Spinal cord (tissue), 9 donors: ENCODE measurements at regions not wholly inside any gene's neighbourhood (a gene's known extent, or its start where the extent isn't known, plus 50 kb on each side); places are given as distances from the start of the nearest gene placed in this dataset.

Experiments used
- DNase-seq, 6 donors: peaks; one replicate each; pipeline versions ENCODE4 v3.0.0 to v3.0.0-alpha.2; 2013 to 2015; ENCODE audit warnings: low spot score in 6 of 6, low read depth in 4 of 6
- H3K27ac ChIP-seq: one replicate; pipeline ENCODE4 v1.5.1; 2013; ENCODE audit warnings: low read depth, low read length, control low read depth
- H3K27me3 ChIP-seq: one replicate; pipeline ENCODE4 v1.6.1; 2013; ENCODE audit warnings: low read length; ENCODE audit not compliant: control insufficient read depth, insufficient read depth
- H3K36me3 ChIP-seq: one replicate; pipeline ENCODE4 v1.6.1; 2013; ENCODE audit warnings: low read length; ENCODE audit not compliant: control insufficient read depth, insufficient read depth
- H3K4me1 ChIP-seq: one replicate; pipeline ENCODE4 v1.6.1; 2013; ENCODE audit warnings: low read length; ENCODE audit not compliant: control insufficient read depth, insufficient read depth
- H3K4me3 ChIP-seq: one replicate; pipeline ENCODE4 v1.5.1; 2013; ENCODE audit warnings: low read depth, low read length, control low read depth
- H3K9me3 ChIP-seq: one replicate; pipeline ENCODE4 v1.6.1; 2013; ENCODE audit warnings: low read length; ENCODE audit not compliant: control insufficient read depth, insufficient read depth
- WGBS: methylation state at CpG from one replicate; pipeline ENCODE4 v1.1.5; 2013; ENCODE audit warnings: missing lambda C conversion rate; ENCODE audit not compliant: insufficient coverage; 5-methylcytosine and 5-hydroxymethylcytosine counted together
- donor health status: healthy.

- 96% methylated on average over 5 of the region's 8 CpGs for WGBS
- H3K27me3 ChIP-seq = peaks cover 2% of the 10 kb centered on the region
- no peak for DNase-seq
- H3K4me3 ChIP-seq = no peak overlapping the region
- H3K27ac ChIP-seq = no peak overlapping the region
- no peaks in the 10 kb centered on the region for H3K9me3 ChIP-seq
- H3K36me3 ChIP-seq = no peaks in the 10 kb centered on the region
- no peaks in the 10 kb centered on the region for H3K4me1 ChIP-seq
Observed at GRCh38 chr22:47282851-47283250, 520.4 kb downstream of the TBC1D22A start.

GRCh38 chr22:47282366-47282765 is 519.9 kb downstream of the TBC1D22A start:
- H3K4me1 ChIP-seq = no peaks in the 10 kb centered on the region
- no peak overlapping the region for H3K27ac ChIP-seq
- DNase-seq = no peak
- H3K27me3 ChIP-seq = peaks cover 2% of the 10 kb centered on the region
- H3K9me3 ChIP-seq = no peaks in the 10 kb centered on the region
- no peaks in the 10 kb centered on the region for H3K36me3 ChIP-seq
- no peak overlapping the region for H3K4me3 ChIP-seq
- WGBS = 94% methylated on average over 10 of the region's 10 CpGs

GRCh38 chr22:47281126-47282106 is 519.0 kb downstream of the TBC1D22A start:
- Histone ChIP-seq H3K27ac (no peak overlapping the region), H3K36me3 (no peaks in the 10 kb centered on the region), H3K9me3 (no peaks in the 10 kb centered on the region), H3K4me3 (no peak overlapping the region), H3K27me3 (peaks cover 2% of the 10 kb centered on the region), H3K4me1 (no peaks in the 10 kb centered on the region)
- DNase-seq = no peak
- WGBS = 77% methylated on average over 16 of the region's 20 CpGs

- 60% methylated on average over 1 of the region's 6 CpGs for WGBS
- Histone ChIP-seq H3K9me3 (no peaks in the 10 kb centered on the region), H3K4me1 (peaks cover 5% of the 10 kb centered on the region), H3K27ac (no peak overlapping the region), H3K27me3 (peaks cover 2% of the 10 kb centered on the region), H3K4me3 (no peak overlapping the region), H3K36me3 (no peaks in the 10 kb centered on the region)
- DNase-seq = peak in 1 of 6 donors; percentile 59
Observed at GRCh38 chr22:47280301-47280700, 517.9 kb downstream of the TBC1D22A start.

- 88% methylated on average over 11 of the region's 11 CpGs for WGBS
- Histone ChIP-seq H3K27me3 (peaks cover 2% of the 10 kb centered on the region), H3K36me3 (no peaks in the 10 kb centered on the region), H3K27ac (no peak overlapping the region), H3K9me3 (no peaks in the 10 kb centered on the region), H3K4me3 (no peak overlapping the region), H3K4me1 (peaks cover 5% of the 10 kb centered on the region)
- no peak for DNase-seq
Observed at GRCh38 chr22:47279746-47280145, 517.3 kb downstream of the TBC1D22A start.

- Histone ChIP-seq H3K9me3 (no peaks in the 10 kb centered on the region), H3K4me1 (peaks cover 5% of the 10 kb centered on the region), H3K4me3 (no peak overlapping the region), H3K36me3 (no peaks in the 10 kb centered on the region), H3K27ac (no peak overlapping the region), H3K27me3 (peaks cover 2% of the 10 kb centered on the region)
- 91% methylated on average over 8 of the region's 8 CpGs for WGBS
- DNase-seq = no peak
Observed at GRCh38 chr22:47279337-47279736, 516.9 kb downstream of the TBC1D22A start.

- Histone ChIP-seq H3K9me3 (no peaks in the 10 kb centered on the region), H3K27me3 (peaks cover 2% of the 10 kb centered on the region), H3K4me1 (peaks cover 5% of the 10 kb centered on the region), H3K4me3 (no peak overlapping the region), H3K36me3 (no peaks in the 10 kb centered on the region), H3K27ac (no peak overlapping the region)
- peak in 1 of 6 donors; percentile 21 for DNase-seq
- WGBS = 89% methylated on average over 11 of the region's 12 CpGs
Observed at GRCh38 chr22:47278655-47279054, 516.2 kb downstream of the TBC1D22A start.

GRCh38 chr22:47277531-47277930 is 515.1 kb downstream of the TBC1D22A start:
- DNase-seq = peak in 1 of 6 donors; percentile 24
- H3K27ac ChIP-seq = no peak overlapping the region
- no peak overlapping the region for H3K4me3 ChIP-seq
- no peaks in the 10 kb centered on the region for H3K36me3 ChIP-seq
- peaks cover 2% of the 10 kb centered on the region for H3K27me3 ChIP-seq
- H3K4me1 ChIP-seq = peaks cover 5% of the 10 kb centered on the region
- H3K9me3 ChIP-seq = no peaks in the 10 kb centered on the region
- WGBS = 44% methylated on average over 5 of the region's 9 CpGs

GRCh38 chr22:47276991-47277390 is 514.5 kb downstream of the TBC1D22A start:
- Histone ChIP-seq H3K27me3 (peaks cover 2% of the 10 kb centered on the region), H3K27ac (no peak overlapping the region), H3K4me1 (peaks cover 5% of the 10 kb centered on the region), H3K9me3 (no peaks in the 10 kb centered on the region), H3K4me3 (no peak overlapping the region), H3K36me3 (no peaks in the 10 kb centered on the region)
- no peak for DNase-seq
- 89% methylated on average over 13 of the region's 13 CpGs for WGBS

GRCh38 chr22:47276450-47276820 is 514.0 kb downstream of the TBC1D22A start:
- WGBS = 93% methylated on average over 7 of the region's 9 CpGs
- Histone ChIP-seq H3K27ac (no peak overlapping the region), H3K9me3 (no peaks in the 10 kb centered on the region), H3K36me3 (no peaks in the 10 kb centered on the region), H3K4me3 (no peak overlapping the region), H3K4me1 (peaks cover 5% of the 10 kb centered on the region), H3K27me3 (peaks cover 2% of the 10 kb centered on the region)
- no peak for DNase-seq
